WTC11 (cell line): ENCODE measurements at regions not wholly inside any gene's neighbourhood (a gene's known extent, or its start where the extent isn't known, plus 50 kb on each side); places are given as distances from the start of the nearest gene placed in this dataset.

Experiments
- ATAC-seq: fragments of 200-7000 bp; cut with Tn5 transposase; 2 replicates; pipeline ENCODE4 v1.10.0; 2021; ENCODE audit warnings: mild to moderate bottlenecking, moderate library complexity
- CTCF ChIA-PET: fragments of 300-600 bp; sonication (Branson Sonifier 250); formaldehyde crosslinking; loops from one replicate; lab custom pipeline; 2021; ENCODE audit warnings: antibody characterized with exemption; lab: Charles Lee
- POLR2A ChIA-PET: fragments of 350-600 bp; sonication (Branson Sonifier 250); formaldehyde crosslinking; loops from one replicate; lab custom pipeline; 2021; ENCODE audit warnings: antibody characterized with exemption; lab: Charles Lee
- DNase-seq: peaks from one replicate; pipeline ENCODE4 v3.0.0; 2021; ENCODE audit warnings: low spot score
- H3K27ac Mint-ChIP-seq: 2 replicates; pipeline ENCODE4 v1.8.0; 2021; ENCODE audit warnings: mixed read lengths
- H3K27me3 Mint-ChIP-seq: 2 replicates; pipeline ENCODE4 v1.8.0; 2021; ENCODE audit warnings: low read depth, mild to moderate bottlenecking, moderate library complexity, mixed read lengths
- H3K36me3 Mint-ChIP-seq: 2 replicates; pipeline ENCODE4 v1.8.0; 2021; ENCODE audit warnings: mixed read lengths
- H3K4me1 Mint-ChIP-seq: 2 replicates; pipeline ENCODE4 v1.8.0; 2022; ENCODE audit warnings: mixed read lengths
- H3K4me3 Mint-ChIP-seq: 2 replicates; pipeline ENCODE4 v1.8.0; 2021; ENCODE audit warnings: mild to moderate bottlenecking, moderate library complexity, mixed read lengths
- H3K9me3 Mint-ChIP-seq: 2 replicates; pipeline ENCODE4 v1.8.0; 2021; ENCODE audit warnings: mixed read lengths
- AR ChIP-seq: fragments of 250-450 bp; sonication (Bioruptor Pico); IDR thresholded peaks from 2 replicates; pipeline ENCODE4 v1.9.0; 2021; ENCODE audit warnings: mild to moderate bottlenecking
- ARID4B ChIP-seq: sonication (generic); formaldehyde crosslinking; IDR thresholded peaks from 2 replicates; pipeline ENCODE4 v1.8.0; 2023; ENCODE audit warnings: missing genetic modification reagents, mild to moderate bottlenecking, borderline replicate concordance
- EMX1 ChIP-seq: fragments of 250-450 bp; sonication (Bioruptor Pico); IDR thresholded peaks from 2 replicates; pipeline ENCODE4 v1.8.0; 2021; ENCODE audit warnings: mild to moderate bottlenecking
- ERG ChIP-seq: fragments of 250-450 bp; sonication (Bioruptor Pico); IDR thresholded peaks from 2 replicates; pipeline ENCODE4 v1.8.0; 2021; ENCODE audit warnings: mild to moderate bottlenecking
- FOXK1 ChIP-seq: sonication (generic); formaldehyde crosslinking; IDR thresholded peaks from 2 replicates; pipeline ENCODE4 v1.8.0; 2022; ENCODE audit warnings: mild to moderate bottlenecking, moderate library complexity, missing genetic modification reagents
- GTF2I ChIP-seq: fragments of 250-450 bp; sonication (Bioruptor Pico); conservative IDR thresholded peaks from 2 replicates; pipeline ENCODE4 v1.4.0; 2021; ENCODE audit warnings: mild to moderate bottlenecking
- IRF1 ChIP-seq: sonication (generic); formaldehyde crosslinking; IDR thresholded peaks from 2 replicates; pipeline ENCODE4 v1.8.0; 2023; ENCODE audit warnings: missing genetic modification reagents
- JAZF1 ChIP-seq: fragments of 250-450 bp; sonication (Bioruptor Pico); IDR thresholded peaks from 2 replicates; pipeline ENCODE4 v1.9.0; 2021; ENCODE audit warnings: moderate library complexity, mild to moderate bottlenecking, inconsistent platforms
- NFE2L1 ChIP-seq: sonication (generic); formaldehyde crosslinking; IDR thresholded peaks from 2 replicates; pipeline ENCODE4 v1.8.1; 2023; ENCODE audit warnings: missing genetic modification reagents
- RELA ChIP-seq: sonication (generic); formaldehyde crosslinking; IDR thresholded peaks from 2 replicates; pipeline ENCODE4 v1.8.1; 2022; ENCODE audit warnings: missing genetic modification reagents, mild to moderate bottlenecking, borderline replicate concordance
- SMAD3 ChIP-seq: sonication (generic); formaldehyde crosslinking; IDR thresholded peaks from 2 replicates; pipeline ENCODE4 v1.8.0; 2022; ENCODE audit warnings: missing genetic modification reagents, mild to moderate bottlenecking, borderline replicate concordance
- ZMAT4 ChIP-seq: fragments of 250-450 bp; sonication (Bioruptor Pico); IDR thresholded peaks from 2 replicates; pipeline ENCODE4 v1.9.0; 2021; ENCODE audit warnings: mild to moderate bottlenecking
- ZNF121 ChIP-seq: sonication (generic); formaldehyde crosslinking; IDR thresholded peaks from 2 replicates; pipeline ENCODE4 v1.8.0; 2023; ENCODE audit warnings: missing genetic modification reagents
- TF ChIP-seq, protein P1 (sequence below): sonication (generic); formaldehyde crosslinking; IDR thresholded peaks from 2 replicates; pipeline ENCODE4 v1.8.1; 2023; ENCODE audit warnings: mild to moderate bottlenecking, missing genetic modification reagents, borderline replicate concordance

GRCh38 chr18:38663270-38663669 is 1097.7 kb upstream of the CELF4 start:
- Mint-ChIP-seq H3K4me3 (no peak overlapping the region), H3K9me3 (0 out of 2 replicates have a peak, but pooled peaks cover 3% of the 10 kb centered on the region), H3K27me3 (no peaks in the 10 kb centered on the region), H3K36me3 (no peaks in the 10 kb centered on the region), H3K27ac (no peak overlapping the region), H3K4me1 (peaks cover 8% of the 10 kb centered on the region)
- TF ChIP-seq AR (CRISPR knock-in tag) = no peak
- TF ChIP-seq EMX1 (CRISPR knock-in tag) = no peak
- TF ChIP-seq NFE2L1 (CRISPR knock-in tag) = no peak
- TF ChIP-seq RELA (CRISPR knock-in tag) = no peak
- TF ChIP-seq ZNF121 (CRISPR knock-in tag) = no peak
- no peak for TF ChIP-seq JAZF1 (CRISPR knock-in tag)
- no peak for TF ChIP-seq ARID4B (CRISPR knock-in tag)
- TF ChIP-seq ERG = no peak
- TF ChIP-seq GTF2I = no peak
- TF ChIP-seq SMAD3 = no peak
- TF ChIP-seq, protein P1, sequence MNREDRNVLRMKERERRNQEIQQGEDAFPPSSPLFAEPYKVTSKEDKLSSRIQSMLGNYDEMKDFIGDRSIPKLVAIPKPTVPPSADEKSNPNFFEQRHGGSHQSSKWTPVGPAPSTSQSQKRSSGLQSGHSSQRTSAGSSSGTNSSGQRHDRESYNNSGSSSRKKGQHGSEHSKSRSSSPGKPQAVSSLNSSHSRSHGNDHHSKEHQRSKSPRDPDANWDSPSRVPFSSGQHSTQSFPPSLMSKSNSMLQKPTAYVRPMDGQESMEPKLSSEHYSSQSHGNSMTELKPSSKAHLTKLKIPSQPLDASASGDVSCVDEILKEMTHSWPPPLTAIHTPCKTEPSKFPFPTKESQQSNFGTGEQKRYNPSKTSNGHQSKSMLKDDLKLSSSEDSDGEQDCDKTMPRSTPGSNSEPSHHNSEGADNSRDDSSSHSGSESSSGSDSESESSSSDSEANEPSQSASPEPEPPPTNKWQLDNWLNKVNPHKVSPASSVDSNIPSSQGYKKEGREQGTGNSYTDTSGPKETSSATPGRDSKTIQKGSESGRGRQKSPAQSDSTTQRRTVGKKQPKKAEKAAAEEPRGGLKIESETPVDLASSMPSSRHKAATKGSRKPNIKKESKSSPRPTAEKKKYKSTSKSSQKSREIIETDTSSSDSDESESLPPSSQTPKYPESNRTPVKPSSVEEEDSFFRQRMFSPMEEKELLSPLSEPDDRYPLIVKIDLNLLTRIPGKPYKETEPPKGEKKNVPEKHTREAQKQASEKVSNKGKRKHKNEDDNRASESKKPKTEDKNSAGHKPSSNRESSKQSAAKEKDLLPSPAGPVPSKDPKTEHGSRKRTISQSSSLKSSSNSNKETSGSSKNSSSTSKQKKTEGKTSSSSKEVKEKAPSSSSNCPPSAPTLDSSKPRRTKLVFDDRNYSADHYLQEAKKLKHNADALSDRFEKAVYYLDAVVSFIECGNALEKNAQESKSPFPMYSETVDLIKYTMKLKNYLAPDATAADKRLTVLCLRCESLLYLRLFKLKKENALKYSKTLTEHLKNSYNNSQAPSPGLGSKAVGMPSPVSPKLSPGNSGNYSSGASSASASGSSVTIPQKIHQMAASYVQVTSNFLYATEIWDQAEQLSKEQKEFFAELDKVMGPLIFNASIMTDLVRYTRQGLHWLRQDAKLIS (CRISPR knock-in tag) = no peak
- no peak for TF ChIP-seq FOXK1 (CRISPR knock-in tag)
- TF ChIP-seq ZMAT4 (CRISPR knock-in tag) = no peak
- TF ChIP-seq IRF1 (CRISPR knock-in tag) = no peak
- DNase-seq (no peak), ATAC-seq (no peak)
- ChIA-PET POLR2A (no interaction called here), CTCF (no interaction called here)
